ENCODE measurements at regions not wholly inside any gene's neighbourhood (a gene's known extent, or its start where the extent isn't known, plus 50 kb on each side); places are given as distances from the start of the nearest gene placed in this dataset.

GRCh38 chr5:33068786-33069185 lies 357.7 kb downstream of the NPR3 start:
- Histone ChIP-seq H3K27me3 (replicated peaks) (no peaks in the 10 kb centered on the region), H3K4me3 (ENCODE audit: low read depth, low read length) (no peak overlapping the region), H3K27ac (no peak overlapping the region), H3K36me3 (replicated peaks) (no peaks in the 10 kb centered on the region)
- no peak for TF ChIP-seq CTCF (IDR thresholded peaks at IDR 0.05; ENCODE audit: low read depth, low read length, missing control alignments)
- in situ Hi-C loops (cut with HindIII; ENCODE audit: low pct_ligation_motif_present, low sequenced_read_pairs) = no loop called here
- no peak for DNase-seq

GRCh38 chr5:33072296-33072695 lies 361.2 kb downstream of the NPR3 start:
- no peak overlapping the region for H3K4me3 ChIP-seq (ENCODE audit: low read depth, low read length)
- H3K27me3 ChIP-seq (replicated peaks) = no peaks in the 10 kb centered on the region
- no peaks in the 10 kb centered on the region for H3K36me3 ChIP-seq (replicated peaks)
- in situ Hi-C loops (cut with HindIII; ENCODE audit: low pct_ligation_motif_present, low sequenced_read_pairs) = no loop called here
- no peak for TF ChIP-seq CTCF (IDR thresholded peaks at IDR 0.05; ENCODE audit: low read depth, low read length, missing control alignments)
- H3K27ac ChIP-seq = no peak overlapping the region
- no peak for DNase-seq

GRCh38 chr5:33072726-33073125 lies 361.6 kb downstream of the NPR3 start:
- H3K36me3 ChIP-seq (replicated peaks) = no peaks in the 10 kb centered on the region
- no peak for TF ChIP-seq CTCF (IDR thresholded peaks at IDR 0.05; ENCODE audit: low read depth, low read length, missing control alignments)
- no peak for DNase-seq
- no peaks in the 10 kb centered on the region for H3K27me3 ChIP-seq (replicated peaks)
- H3K4me3 ChIP-seq (ENCODE audit: low read depth, low read length) = no peak overlapping the region
- no peak overlapping the region for H3K27ac ChIP-seq
- in situ Hi-C loops (cut with HindIII; ENCODE audit: low pct_ligation_motif_present, low sequenced_read_pairs) = no loop called here

- H3K27me3 ChIP-seq (replicated peaks) = no peaks in the 10 kb centered on the region
- no peak overlapping the region for H3K4me3 ChIP-seq (ENCODE audit: low read depth, low read length)
- no peak for TF ChIP-seq CTCF (IDR thresholded peaks at IDR 0.05; ENCODE audit: low read depth, low read length, missing control alignments)
- H3K36me3 ChIP-seq (replicated peaks) = no peaks in the 10 kb centered on the region
- in situ Hi-C loops (cut with HindIII; ENCODE audit: low pct_ligation_motif_present, low sequenced_read_pairs) = no loop called here
- no peak for DNase-seq
- H3K27ac ChIP-seq = peak overlapping the region; percentile 14
Measured at GRCh38 chr5:33073881-33074327, 362.8 kb downstream of the NPR3 start.

GRCh38 chr5:33074548-33074947 lies 363.4 kb downstream of the NPR3 start:
- Histone ChIP-seq H3K27me3 (replicated peaks) (no peaks in the 10 kb centered on the region), H3K4me3 (ENCODE audit: low read depth, low read length) (no peak overlapping the region), H3K27ac (peak overlapping the region; percentile 23), H3K36me3 (replicated peaks) (no peaks in the 10 kb centered on the region)
- peak; percentile 49 for DNase-seq
- in situ Hi-C loops (cut with HindIII; ENCODE audit: low pct_ligation_motif_present, low sequenced_read_pairs) = no loop called here
- TF ChIP-seq CTCF (IDR thresholded peaks at IDR 0.05; ENCODE audit: low read depth, low read length, missing control alignments) = no peak

GRCh38 chr5:33075731-33076130 lies 364.6 kb downstream of the NPR3 start:
- no peak overlapping the region for H3K4me3 ChIP-seq (ENCODE audit: low read depth, low read length)
- no peak for TF ChIP-seq CTCF (IDR thresholded peaks at IDR 0.05; ENCODE audit: low read depth, low read length, missing control alignments)
- no peak overlapping the region for H3K27ac ChIP-seq
- in situ Hi-C loops (cut with HindIII; ENCODE audit: low pct_ligation_motif_present, low sequenced_read_pairs) = no loop called here
- H3K36me3 ChIP-seq (replicated peaks) = no peaks in the 10 kb centered on the region
- H3K27me3 ChIP-seq (replicated peaks) = no peaks in the 10 kb centered on the region
- DNase-seq = no peak

Data from brain microvascular endothelial cell (primary cell).